OCI-LY7 (cell line): ENCODE measurements at regions not wholly inside any gene's neighbourhood (a gene's known extent, or its start where the extent isn't known, plus 50 kb on each side); places are given as distances from the start of the nearest gene placed in this dataset.

Experiments
- EZH2phosphoT487 ChIP-seq: fragments of 200-600 bp; sonication (generic); IDR thresholded peaks from 2 replicates; pipeline ENCODE4 v1.6.1; 2018; ENCODE audit warnings: low read depth, borderline replicate concordance, mild to moderate bottlenecking, mixed run types, antibody characterized with exemption, low read length, moderate library complexity, mixed read lengths
- TF ChIP-seq, protein P1 (sequence below): fragments of 200-600 bp; sonication (generic); conservative IDR thresholded peaks from 2 replicates; pipeline ENCODE4 v1.5.1; 2014; ENCODE audit warnings: mild to moderate bottlenecking, antibody characterized with exemption, low read length, moderate library complexity, mixed read lengths

DNA sequence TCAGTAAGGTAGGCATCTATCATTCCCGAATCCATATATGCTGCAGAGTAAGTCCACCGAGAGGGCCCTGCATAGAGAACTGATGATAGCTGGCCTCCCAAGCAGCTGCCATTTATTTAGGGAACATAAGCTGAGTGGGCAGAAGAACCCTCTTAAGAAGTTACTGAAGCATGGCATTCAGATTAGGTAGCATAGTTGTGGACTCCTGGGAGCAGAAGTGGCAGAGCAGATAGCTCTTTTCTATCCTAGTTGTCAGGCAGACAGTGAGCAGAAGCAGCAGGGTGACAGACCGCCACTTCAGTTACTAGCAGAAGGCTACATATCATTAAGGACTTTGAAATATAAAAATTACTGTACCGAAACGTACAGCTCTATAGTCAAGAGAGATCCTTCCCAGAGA is 454.7 kb downstream of the PPP4R3C start:
- TF ChIP-seq, protein P1, sequence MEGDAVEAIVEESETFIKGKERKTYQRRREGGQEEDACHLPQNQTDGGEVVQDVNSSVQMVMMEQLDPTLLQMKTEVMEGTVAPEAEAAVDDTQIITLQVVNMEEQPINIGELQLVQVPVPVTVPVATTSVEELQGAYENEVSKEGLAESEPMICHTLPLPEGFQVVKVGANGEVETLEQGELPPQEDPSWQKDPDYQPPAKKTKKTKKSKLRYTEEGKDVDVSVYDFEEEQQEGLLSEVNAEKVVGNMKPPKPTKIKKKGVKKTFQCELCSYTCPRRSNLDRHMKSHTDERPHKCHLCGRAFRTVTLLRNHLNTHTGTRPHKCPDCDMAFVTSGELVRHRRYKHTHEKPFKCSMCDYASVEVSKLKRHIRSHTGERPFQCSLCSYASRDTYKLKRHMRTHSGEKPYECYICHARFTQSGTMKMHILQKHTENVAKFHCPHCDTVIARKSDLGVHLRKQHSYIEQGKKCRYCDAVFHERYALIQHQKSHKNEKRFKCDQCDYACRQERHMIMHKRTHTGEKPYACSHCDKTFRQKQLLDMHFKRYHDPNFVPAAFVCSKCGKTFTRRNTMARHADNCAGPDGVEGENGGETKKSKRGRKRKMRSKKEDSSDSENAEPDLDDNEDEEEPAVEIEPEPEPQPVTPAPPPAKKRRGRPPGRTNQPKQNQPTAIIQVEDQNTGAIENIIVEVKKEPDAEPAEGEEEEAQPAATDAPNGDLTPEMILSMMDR = no peak
- no peak for TF ChIP-seq EZH2phosphoT487
